Liver (tissue), 8 donors: ENCODE measurements at regions not wholly inside any gene's neighbourhood (a gene's known extent, or its start where the extent isn't known, plus 50 kb on each side); places are given as distances from the start of the nearest gene placed in this dataset.

Experiments
- DNase-seq: peaks from one replicate; pipeline ENCODE4 v3.0.0-alpha.2; 2017; ENCODE audit warnings: low spot score
- H3K27ac ChIP-seq, 2 donors: one replicate each; pipeline ENCODE4 v1.7.0; 2013; ENCODE audit warnings: inconsistent platforms in 2 of 2, low read length in 2 of 2, control low read depth in 1 of 2, low read depth in 1 of 2, mild to moderate bottlenecking in 1 of 2
- H3K27me3 ChIP-seq, 4 donors: one replicate each; pipeline versions ENCODE4 v1.6.1 to v1.7.0; 2013; ENCODE audit warnings: low read length in 3 of 4, inconsistent platforms in 1 of 4, mild to moderate bottlenecking in 1 of 4, moderate library complexity in 1 of 4; ENCODE audit not compliant: control insufficient read depth in 4 of 4, insufficient read depth in 4 of 4
- H3K36me3 ChIP-seq, 4 donors: one replicate each; pipeline versions ENCODE4 v1.6.1 to v1.7.0; 2013; ENCODE audit warnings: low read length in 3 of 4, mild to moderate bottlenecking in 3 of 4, low read depth in 1 of 4, moderate library complexity in 1 of 4; ENCODE audit not compliant: control insufficient read depth in 4 of 4, insufficient read depth in 3 of 4
- H3K4me1 ChIP-seq, 4 donors: one replicate each; pipeline versions ENCODE4 v1.6.1 to v1.7.0; 2013; ENCODE audit warnings: low read length in 3 of 4, mild to moderate bottlenecking in 3 of 4, moderate library complexity in 1 of 4; ENCODE audit not compliant: control insufficient read depth in 4 of 4, insufficient read depth in 4 of 4
- H3K4me3 ChIP-seq, 3 donors: one replicate each; pipeline versions ENCODE4 v1.6.1 to v1.7.0; 2013; ENCODE audit warnings: low read length in 3 of 3, control low read depth in 1 of 3, low read depth in 1 of 3, mild to moderate bottlenecking in 1 of 3
- H3K9ac ChIP-seq, 2 donors: one replicate each; pipeline ENCODE4 v1.7.0; 2013; ENCODE audit warnings: low read length in 2 of 2, mild to moderate bottlenecking in 2 of 2, moderate library complexity in 2 of 2, control low read depth in 1 of 2, low read depth in 1 of 2
- H3K9me3 ChIP-seq, 4 donors: one replicate each; pipeline versions ENCODE4 v1.6.1 to v1.7.0; 2013; ENCODE audit warnings: low read length in 3 of 4; ENCODE audit not compliant: control insufficient read depth in 4 of 4
- ATF3 ChIP-seq: IDR thresholded peaks from 2 replicates; pipeline ENCODE4 v1.6.1; 2016; ENCODE audit warnings: antibody characterized with exemption
- CTCF ChIP-seq: fragments of 150-350 bp; IDR thresholded peaks from 2 replicates; pipeline ENCODE4 v1.5.1; 2017; ENCODE audit warnings: improper control_type of control experiment, low read depth, low read length; ENCODE audit not compliant: missing input control
- EGR1 ChIP-seq, 2 donors: IDR thresholded peaks; 2 replicates each; pipeline ENCODE4 v1.6.1; 2016 to 2018; ENCODE audit warnings: antibody characterized with exemption in 2 of 2, low read depth in 2 of 2
- FOXA1 ChIP-seq: IDR thresholded peaks from 2 replicates; pipeline ENCODE4 v1.6.1; 2016; ENCODE audit warnings: antibody characterized with exemption
- FOXA2 ChIP-seq: IDR thresholded peaks from 2 replicates; pipeline ENCODE4 v1.6.1; 2016; ENCODE audit warnings: antibody characterized with exemption
- GABPA ChIP-seq, 2 donors: IDR thresholded peaks in 1 of 2; conservative IDR thresholded peaks in 1 of 2; 2 replicates each; pipeline ENCODE4 v1.6.1; 2016; ENCODE audit warnings: antibody characterized with exemption in 2 of 2, mild to moderate bottlenecking in 1 of 2, moderate library complexity in 1 of 2
- HNF4A ChIP-seq, 2 donors: conservative IDR thresholded peaks; 2 replicates each; pipeline ENCODE4 v1.6.1; 2016; ENCODE audit warnings: antibody characterized with exemption in 2 of 2, mild to moderate bottlenecking in 2 of 2
- HNF4G ChIP-seq: IDR thresholded peaks from 2 replicates; pipeline ENCODE4 v1.6.1; 2016; ENCODE audit warnings: antibody characterized with exemption
- JUND ChIP-seq, 2 donors: IDR thresholded peaks; 2 replicates each; pipeline ENCODE4 v1.6.1; 2016; ENCODE audit warnings: antibody characterized with exemption in 2 of 2
- MAX ChIP-seq: IDR thresholded peaks from 2 replicates; pipeline ENCODE4 v1.6.1; 2016; ENCODE audit warnings: antibody characterized with exemption
- NR2F2 ChIP-seq: IDR thresholded peaks from 2 replicates; pipeline ENCODE4 v1.6.1; 2016; ENCODE audit warnings: antibody characterized with exemption
- RAD21 ChIP-seq, 2 donors: IDR thresholded peaks; 2 replicates each; pipeline ENCODE4 v1.6.1; 2016; ENCODE audit warnings: antibody characterized with exemption in 2 of 2, mild to moderate bottlenecking in 2 of 2
- REST ChIP-seq: IDR thresholded peaks from 2 replicates; pipeline ENCODE4 v1.6.1; 2016; ENCODE audit warnings: antibody characterized with exemption, mild to moderate bottlenecking
- RXRA ChIP-seq, 2 donors: IDR thresholded peaks; 2 replicates each; pipeline ENCODE4 v1.6.1; 2017 to 2018; ENCODE audit warnings: antibody characterized with exemption in 2 of 2, mild to moderate bottlenecking in 1 of 2
- SP1 ChIP-seq: IDR thresholded peaks from 2 replicates; pipeline ENCODE4 v1.6.1; 2018; ENCODE audit warnings: antibody characterized with exemption, mild to moderate bottlenecking
- TAF1 ChIP-seq: conservative IDR thresholded peaks from 2 replicates; pipeline ENCODE4 v1.6.1; 2016; ENCODE audit warnings: antibody characterized with exemption, mild to moderate bottlenecking
- YY1 ChIP-seq: IDR thresholded peaks from 2 replicates; pipeline ENCODE4 v1.6.1; 2016; ENCODE audit warnings: antibody characterized with exemption, mild to moderate bottlenecking
- ZBTB33 ChIP-seq: IDR thresholded peaks from 2 replicates; pipeline ENCODE4 v1.6.1; 2016; ENCODE audit warnings: antibody characterized with exemption
- WGBS: extraction: QIAGEN DNeasy Blood & Tissue Kit; methylation state at CpG from one replicate; pipeline ENCODE4 v1.1.7; 2013; 5-methylcytosine and 5-hydroxymethylcytosine counted together
- donor health status: healthy.
- donor health status: healthy.
- donor health status: healthy.
- donor health status: healthy.
- donor health status: healthy.

- Histone ChIP-seq H3K9me3 (peaks cover 0 to 3% (median under 1%) of the 10 kb centered on the region in 4 donors), H3K36me3 (no peaks in the 10 kb centered on the region), H3K9ac (no peak overlapping the region), H3K4me1 (no peaks in the 10 kb centered on the region), H3K27me3 (no peaks in the 10 kb centered on the region), H3K27ac (no peak overlapping the region), H3K4me3 (no peak overlapping the region)
- WGBS, result 62% methylated on average over 3 of the region's 3 CpGs
- DNase-seq, result no peak
- no peak for TF ChIP-seq FOXA2
- no peak for TF ChIP-seq HNF4G
- TF ChIP-seq RXRA (IDR thresholded peaks at IDR 0.05), result no peak
- no peak for TF ChIP-seq FOXA1
- no peak for TF ChIP-seq ZBTB33
- TF ChIP-seq TAF1, result no peak
- TF ChIP-seq MAX, result no peak
- no peak for TF ChIP-seq ATF3
- TF ChIP-seq EGR1 (IDR thresholded peaks at IDR 0.05; ENCODE audit: low read depth in 2 of 2), result no peak
- TF ChIP-seq SP1, result no peak
- no peak for TF ChIP-seq GABPA (IDR thresholded peaks at IDR 0.05 in 1 of 2, conservative IDR thresholded peaks at IDR 0.05 in 1 of 2)
- TF ChIP-seq JUND (IDR thresholded peaks at IDR 0.05), result no peak
- no peak for TF ChIP-seq YY1
- no peak for TF ChIP-seq NR2F2
- no peak for TF ChIP-seq REST
- TF ChIP-seq RAD21 (IDR thresholded peaks at IDR 0.05), result no peak
- no peak for TF ChIP-seq HNF4A (conservative IDR thresholded peaks at IDR 0.05)
- no peak for TF ChIP-seq CTCF
Measured at GRCh38 chr4:159881158-159881557, 778.3 kb downstream of the RAPGEF2 start.

GRCh38 chr4:159884989-159885388, 782.1 kb downstream of the RAPGEF2 start:
- Histone ChIP-seq H3K4me1 (no peaks in the 10 kb centered on the region), H3K27ac (no peak overlapping the region), H3K36me3 (no peaks in the 10 kb centered on the region), H3K9ac (no peak overlapping the region), H3K9me3 (peaks cover 0 to 3% (median 1%) of the 10 kb centered on the region in 4 donors), H3K27me3 (no peaks in the 10 kb centered on the region), H3K4me3 (no peak overlapping the region)
- TF ChIP-seq TAF1 (no peak), SP1 (no peak), HNF4A (conservative IDR thresholded peaks at IDR 0.05) (no peak), CTCF (no peak), FOXA1 (no peak), REST (no peak), NR2F2 (no peak), EGR1 (IDR thresholded peaks at IDR 0.05; ENCODE audit: low read depth in 2 of 2) (no peak), YY1 (no peak)
- DNase-seq, result no peak
- 66% methylated on average over 4 of the region's 4 CpGs for WGBS
